ENCODE measurements at regions not wholly inside any gene's neighbourhood (a gene's known extent, or its start where the extent isn't known, plus 50 kb on each side); places are given as distances from the start of the nearest gene placed in this dataset.

DNA sequence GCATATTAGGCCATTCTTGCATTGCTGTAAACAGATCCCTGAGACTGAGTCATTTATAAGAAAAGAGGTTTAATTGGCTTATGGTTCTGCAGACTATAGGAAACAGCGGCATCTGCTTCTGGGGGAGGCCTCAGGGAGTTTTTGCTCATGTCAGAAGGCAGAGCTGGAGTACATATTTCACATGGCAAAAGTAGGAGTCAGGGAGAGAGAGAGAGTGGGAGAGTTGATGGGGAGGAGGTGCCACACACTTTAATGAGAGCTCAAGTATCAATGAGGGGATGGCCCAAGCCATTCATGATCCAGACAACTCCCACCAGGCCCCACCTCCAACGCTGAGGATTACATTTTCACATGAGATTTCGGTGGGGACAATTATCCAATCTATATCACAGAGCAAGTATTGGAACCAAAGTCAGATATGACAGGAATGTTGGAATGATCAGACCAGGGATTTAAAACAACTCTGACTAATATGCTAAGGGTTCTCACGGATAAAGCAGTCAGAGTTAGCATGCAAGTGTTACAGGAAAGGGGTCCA, 795.3 kb upstream of the CELF2 start:
- Histone ChIP-seq H3K4me1 (ENCODE audit: insufficient read depth, low read length) (no peaks in the 10 kb centered on the region), H3K9me3 (ENCODE audit: insufficient read depth, low read depth, low read length) (no peaks in the 10 kb centered on the region), H2AFZ (ENCODE audit: low read depth, low read length) (no peak overlapping the region), H3K4me2 (ENCODE audit: low read length) (no peak overlapping the region), H3K79me2 (ENCODE audit: insufficient read depth, low read length) (no peaks in the 10 kb centered on the region), H3K36me3 (ENCODE audit: insufficient read depth, low read length) (no peaks in the 10 kb centered on the region), H3K27ac (ENCODE audit: low read depth, low read length) (peak overlapping the region; percentile 55), H3K9ac (ENCODE audit: low read length) (no peak overlapping the region), H3K4me3 (ENCODE audit: insufficient read depth, low read depth, low read length) (no peak overlapping the region), H4K20me1 (ENCODE audit: insufficient read depth, low read length) (no peaks in the 10 kb centered on the region), H3K27me3 (ENCODE audit: insufficient read depth, low read length) (no peaks in the 10 kb centered on the region)
- Mint-ChIP-seq H3K36me3 (ENCODE audit: low read depth, unreplicated experiment) (no peaks in the 10 kb centered on the region), H3K27me3 (ENCODE audit: low read depth, unreplicated experiment) (no peaks in the 10 kb centered on the region), H3K4me3 (ENCODE audit: unreplicated experiment) (no peak overlapping the region), H3K4me1 (ENCODE audit: low read depth, unreplicated experiment) (peaks cover 13% of the 10 kb centered on the region), H3K27ac (ENCODE audit: unreplicated experiment) (peak overlapping the region; percentile 96), H3K9me3 (ENCODE audit: unreplicated experiment) (no peaks in the 10 kb centered on the region)
- FAIRE-seq: no peak
- DNase-seq (ENCODE audit: low read depth): peak; percentile 25
- TF ChIP-seq, protein P1, sequence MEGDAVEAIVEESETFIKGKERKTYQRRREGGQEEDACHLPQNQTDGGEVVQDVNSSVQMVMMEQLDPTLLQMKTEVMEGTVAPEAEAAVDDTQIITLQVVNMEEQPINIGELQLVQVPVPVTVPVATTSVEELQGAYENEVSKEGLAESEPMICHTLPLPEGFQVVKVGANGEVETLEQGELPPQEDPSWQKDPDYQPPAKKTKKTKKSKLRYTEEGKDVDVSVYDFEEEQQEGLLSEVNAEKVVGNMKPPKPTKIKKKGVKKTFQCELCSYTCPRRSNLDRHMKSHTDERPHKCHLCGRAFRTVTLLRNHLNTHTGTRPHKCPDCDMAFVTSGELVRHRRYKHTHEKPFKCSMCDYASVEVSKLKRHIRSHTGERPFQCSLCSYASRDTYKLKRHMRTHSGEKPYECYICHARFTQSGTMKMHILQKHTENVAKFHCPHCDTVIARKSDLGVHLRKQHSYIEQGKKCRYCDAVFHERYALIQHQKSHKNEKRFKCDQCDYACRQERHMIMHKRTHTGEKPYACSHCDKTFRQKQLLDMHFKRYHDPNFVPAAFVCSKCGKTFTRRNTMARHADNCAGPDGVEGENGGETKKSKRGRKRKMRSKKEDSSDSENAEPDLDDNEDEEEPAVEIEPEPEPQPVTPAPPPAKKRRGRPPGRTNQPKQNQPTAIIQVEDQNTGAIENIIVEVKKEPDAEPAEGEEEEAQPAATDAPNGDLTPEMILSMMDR (IDR thresholded peaks at IDR 0.05; ENCODE audit: insufficient read depth, low read depth, low read length): no peak
- no peak for TF ChIP-seq EZH2 (IDR thresholded peaks at IDR 0.05; ENCODE audit: insufficient read depth, low read length)

DNA sequence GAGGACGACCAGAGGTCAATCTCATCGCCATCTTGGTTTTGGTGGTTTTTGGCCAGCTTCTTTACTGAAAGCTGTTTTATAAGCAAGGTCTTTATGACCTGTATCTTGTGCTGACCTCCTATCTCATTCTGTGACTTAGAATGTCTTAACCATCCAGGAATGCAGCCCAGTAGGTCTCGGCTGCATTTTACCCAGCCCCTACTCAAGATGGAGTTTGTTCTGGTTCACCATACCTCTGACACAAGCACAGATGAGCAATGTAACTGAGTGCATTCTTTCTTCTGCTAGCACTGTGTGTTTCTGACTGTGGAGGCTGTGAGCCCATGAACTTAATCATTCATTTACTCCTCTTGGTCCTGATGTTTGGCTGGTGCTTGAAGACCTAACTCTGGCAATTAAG, 794.5 kb upstream of the CELF2 start:
- H3K4me1 Mint-ChIP-seq (ENCODE audit: low read depth, unreplicated experiment): peaks cover 13% of the 10 kb centered on the region
- Histone ChIP-seq H2AFZ (ENCODE audit: low read depth, low read length) (no peak overlapping the region), H3K27ac (ENCODE audit: low read depth, low read length) (peak overlapping the region; percentile 55), H3K27me3 (ENCODE audit: insufficient read depth, low read length) (no peaks in the 10 kb centered on the region), H3K4me1 (ENCODE audit: insufficient read depth, low read length) (no peaks in the 10 kb centered on the region), H3K9me3 (ENCODE audit: insufficient read depth, low read depth, low read length) (no peaks in the 10 kb centered on the region), H3K36me3 (ENCODE audit: insufficient read depth, low read length) (no peaks in the 10 kb centered on the region), H3K4me3 (ENCODE audit: insufficient read depth, low read depth, low read length) (no peak overlapping the region), H4K20me1 (ENCODE audit: insufficient read depth, low read length) (no peaks in the 10 kb centered on the region), H3K4me2 (ENCODE audit: low read length) (no peak overlapping the region), H3K9ac (ENCODE audit: low read length) (no peak overlapping the region), H3K79me2 (ENCODE audit: insufficient read depth, low read length) (no peaks in the 10 kb centered on the region)
- no peaks in the 10 kb centered on the region for H3K9me3 Mint-ChIP-seq (ENCODE audit: unreplicated experiment)
- no peaks in the 10 kb centered on the region for H3K27me3 Mint-ChIP-seq (ENCODE audit: low read depth, unreplicated experiment)
- H3K4me3 Mint-ChIP-seq (ENCODE audit: unreplicated experiment): no peak overlapping the region
- peak overlapping the region; percentile 96 for H3K27ac Mint-ChIP-seq (ENCODE audit: unreplicated experiment)
- TF ChIP-seq, protein P1 (IDR thresholded peaks at IDR 0.05; ENCODE audit: insufficient read depth, low read depth, low read length): no peak
- no peak for TF ChIP-seq EZH2 (IDR thresholded peaks at IDR 0.05; ENCODE audit: insufficient read depth, low read length)
- no peaks in the 10 kb centered on the region for H3K36me3 Mint-ChIP-seq (ENCODE audit: low read depth, unreplicated experiment)
- no peak for FAIRE-seq
- no peak for DNase-seq (ENCODE audit: low read depth)

DNA sequence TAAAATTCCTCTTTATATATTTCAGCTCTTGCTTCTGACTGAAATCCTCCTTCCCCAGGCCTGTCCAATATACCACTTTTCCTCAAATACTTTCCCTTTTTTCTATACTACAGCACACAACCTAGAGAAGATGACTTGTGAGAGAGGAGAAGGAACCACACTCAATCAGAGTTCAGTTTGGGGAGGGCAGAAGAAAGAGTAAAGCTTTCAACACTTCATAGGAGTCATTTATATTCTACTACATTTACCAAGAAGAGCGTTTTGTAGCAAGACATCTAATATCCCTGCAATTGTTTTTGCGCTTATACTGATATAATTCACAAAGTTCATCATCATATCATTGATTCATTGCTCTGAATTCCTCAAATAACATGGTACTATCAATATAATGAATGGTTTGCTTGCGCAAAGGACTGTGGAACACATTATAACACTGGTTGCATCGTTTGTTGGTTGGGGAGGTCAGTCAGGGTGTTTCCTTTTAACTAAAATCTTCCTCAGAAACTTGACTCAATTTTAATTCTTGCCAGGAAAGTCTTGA, 792.5 kb upstream of the CELF2 start:
- no peaks in the 10 kb centered on the region for H3K9me3 Mint-ChIP-seq (ENCODE audit: unreplicated experiment)
- no peaks in the 10 kb centered on the region for H3K36me3 Mint-ChIP-seq (ENCODE audit: low read depth, unreplicated experiment)
- Histone ChIP-seq H3K4me3 (ENCODE audit: insufficient read depth, low read depth, low read length) (no peak overlapping the region), H3K4me2 (ENCODE audit: low read length) (no peak overlapping the region), H3K79me2 (ENCODE audit: insufficient read depth, low read length) (no peaks in the 10 kb centered on the region), H4K20me1 (ENCODE audit: insufficient read depth, low read length) (no peaks in the 10 kb centered on the region), H2AFZ (ENCODE audit: low read depth, low read length) (no peak overlapping the region), H3K27ac (ENCODE audit: low read depth, low read length) (no peak overlapping the region), H3K27me3 (ENCODE audit: insufficient read depth, low read length) (no peaks in the 10 kb centered on the region), H3K9ac (ENCODE audit: low read length) (no peak overlapping the region), H3K9me3 (ENCODE audit: insufficient read depth, low read depth, low read length) (no peaks in the 10 kb centered on the region), H3K36me3 (ENCODE audit: insufficient read depth, low read length) (no peaks in the 10 kb centered on the region), H3K4me1 (ENCODE audit: insufficient read depth, low read length) (no peaks in the 10 kb centered on the region)
- TF ChIP-seq EZH2 (IDR thresholded peaks at IDR 0.05; ENCODE audit: insufficient read depth, low read length): no peak
- TF ChIP-seq, protein P1 (IDR thresholded peaks at IDR 0.05; ENCODE audit: insufficient read depth, low read depth, low read length): no peak
- H3K27me3 Mint-ChIP-seq (ENCODE audit: low read depth, unreplicated experiment): no peaks in the 10 kb centered on the region
- DNase-seq (ENCODE audit: low read depth) (no peak), FAIRE-seq (no peak)
- H3K4me1 Mint-ChIP-seq (ENCODE audit: low read depth, unreplicated experiment): peaks cover 13% of the 10 kb centered on the region
- H3K4me3 Mint-ChIP-seq (ENCODE audit: unreplicated experiment): no peak overlapping the region
- H3K27ac Mint-ChIP-seq (ENCODE audit: unreplicated experiment): no peak overlapping the region
